H9 (cell line): ENCODE measurements at regions not wholly inside any gene's neighbourhood (a gene's known extent, or its start where the extent isn't known, plus 50 kb on each side); places are given as distances from the start of the nearest gene placed in this dataset.

Experiments used
- DNase-seq: peaks from one replicate; pipeline ENCODE4 v3.0.0-alpha.2; 2017
- H2AFZ ChIP-seq: one replicate; pipeline ENCODE4 v1.6.1; 2013; ENCODE audit warnings: mild to moderate bottlenecking, low read length, control low read depth, moderate library complexity
- H2AK5ac ChIP-seq: 2 replicates; pipeline ENCODE4 v1.6.1; 2013; ENCODE audit warnings: low read length, control low read depth, mixed read lengths; ENCODE audit not compliant: insufficient read length
- H2BK120ac ChIP-seq: one replicate; pipeline ENCODE4 v1.6.1; 2013; ENCODE audit warnings: low read depth, mild to moderate bottlenecking, low read length, control low read depth, inconsistent platforms; ENCODE audit not compliant: poor library complexity, severe bottlenecking
- H2BK12ac ChIP-seq: 2 replicates; pipeline ENCODE4 v1.6.1; 2013; ENCODE audit warnings: low read length, control low read depth, mixed read lengths, low read depth; ENCODE audit not compliant: insufficient read length
- H2BK15ac ChIP-seq: 2 replicates; pipeline ENCODE4 v1.6.1; 2013; ENCODE audit warnings: low read depth, low read length, control low read depth
- H2BK20ac ChIP-seq: one replicate; pipeline ENCODE4 v1.6.1; 2013; ENCODE audit warnings: low read depth, mild to moderate bottlenecking, low read length, control low read depth, inconsistent platforms; ENCODE audit not compliant: poor library complexity, severe bottlenecking
- H2BK5ac ChIP-seq: 2 replicates; pipeline ENCODE4 v1.6.1; 2013; ENCODE audit warnings: low read length, control low read depth, mixed read lengths; ENCODE audit not compliant: insufficient read length
- H3K14ac ChIP-seq: 2 replicates; pipeline ENCODE4 v1.6.1; 2013; ENCODE audit warnings: low read length, control low read depth; ENCODE audit not compliant: insufficient read depth
- H3K18ac ChIP-seq: 2 replicates; pipeline ENCODE4 v1.6.1; 2013; ENCODE audit warnings: low read depth, mild to moderate bottlenecking, mixed read lengths, low read length, control low read depth; ENCODE audit not compliant: insufficient read length
- H3K23ac ChIP-seq: 2 replicates; pipeline ENCODE4 v1.6.1; 2013; ENCODE audit warnings: low read length, control low read depth, mixed read lengths, low read depth; ENCODE audit not compliant: insufficient read length
- H3K23me2 ChIP-seq: 2 replicates; pipeline ENCODE4 v1.6.1; 2013; ENCODE audit warnings: low read depth, mild to moderate bottlenecking, mixed read lengths, low read length, control low read depth; ENCODE audit not compliant: insufficient read length, poor library complexity, severe bottlenecking
- H3K27ac ChIP-seq: 2 replicates; pipeline ENCODE4 v1.5.1; 2013; ENCODE audit warnings: low read length, control low read depth, mixed read lengths, low read depth; ENCODE audit not compliant: insufficient read length
- H3K27me3 ChIP-seq: 2 replicates; pipeline ENCODE4 v1.6.1; 2013; ENCODE audit warnings: low read length, control low read depth, inconsistent platforms; ENCODE audit not compliant: insufficient read depth
- H3K4ac ChIP-seq: 2 replicates; pipeline ENCODE4 v1.6.1; 2013; ENCODE audit warnings: low read depth, mild to moderate bottlenecking, control low read depth, inconsistent platforms, low read length, moderate library complexity
- H3K4me1 ChIP-seq: 2 replicates; pipeline ENCODE4 v1.6.1; 2013; ENCODE audit warnings: low read length, control low read depth, inconsistent platforms; ENCODE audit not compliant: insufficient read depth
- H3K4me2 ChIP-seq: 2 replicates; pipeline ENCODE4 v1.6.1; 2013; ENCODE audit warnings: low read length, control low read depth, mixed read lengths; ENCODE audit not compliant: insufficient read length, insufficient read depth
- H3K56ac ChIP-seq: 2 replicates; pipeline ENCODE4 v1.6.1; 2013; ENCODE audit warnings: low read depth, mild to moderate bottlenecking, mixed read lengths, low read length, control low read depth; ENCODE audit not compliant: insufficient read length
- H3K79me1 ChIP-seq: 2 replicates; pipeline ENCODE4 v1.6.1; 2013; ENCODE audit warnings: low read depth, mild to moderate bottlenecking, moderate library complexity, low read length, control low read depth, inconsistent platforms; ENCODE audit not compliant: insufficient read depth, poor library complexity, severe bottlenecking
- H3K79me2 ChIP-seq: 2 replicates; pipeline ENCODE4 v1.6.1; 2013; ENCODE audit warnings: low read length, control low read depth, inconsistent platforms; ENCODE audit not compliant: insufficient read depth
- H3K9ac ChIP-seq: 2 replicates; pipeline ENCODE4 v1.6.1; 2013; ENCODE audit warnings: low read length, control low read depth, mixed read lengths; ENCODE audit not compliant: insufficient read length; ENCODE audit errors: extremely low read depth
- H3K9me3 ChIP-seq: one replicate; pipeline ENCODE4 v1.6.1; 2013; ENCODE audit warnings: low read depth, low read length, inconsistent platforms; ENCODE audit not compliant: control insufficient read depth
- H3T11ph ChIP-seq: one replicate; pipeline ENCODE4 v1.6.1; 2013; ENCODE audit warnings: mild to moderate bottlenecking, low read length, control low read depth, inconsistent platforms
- H4K20me1 ChIP-seq: one replicate; pipeline ENCODE4 v1.6.1; 2013; ENCODE audit not compliant: control insufficient read depth, insufficient read length, insufficient read depth
- H4K5ac ChIP-seq: 2 replicates; pipeline ENCODE4 v1.6.1; 2013; ENCODE audit warnings: low read depth, mild to moderate bottlenecking, mixed read lengths, low read length, control low read depth; ENCODE audit not compliant: insufficient read length
- H4K8ac ChIP-seq: replicated peaks from 2 replicates; pipeline ENCODE4 v1.6.1; 2013; ENCODE audit warnings: low read length, control low read depth, mixed read lengths, low read depth; ENCODE audit not compliant: insufficient read length
- H4K91ac ChIP-seq: 2 replicates; pipeline ENCODE4 v1.6.1; 2013; ENCODE audit warnings: low read depth, mild to moderate bottlenecking, moderate library complexity, mixed read lengths, low read length, control low read depth; ENCODE audit not compliant: insufficient read length
- H3K27ac Mint-ChIP-seq, 3 experiments: 2 replicates in 2 of 3; 3 replicates in 1 of 3; pipeline ENCODE4 v1.8.0; 2020 to 2021; ENCODE audit warnings: mixed read lengths in 3 of 3, mild to moderate bottlenecking in 1 of 3, moderate library complexity in 1 of 3
- H3K27me3 Mint-ChIP-seq: 2 replicates; pipeline ENCODE4 v1.8.0; 2021; ENCODE audit warnings: low read depth, mild to moderate bottlenecking, moderate library complexity, mixed read lengths
- H3K36me3 Mint-ChIP-seq, 3 experiments: 2 replicates in 2 of 3; 3 replicates in 1 of 3; pipeline ENCODE4 v1.8.0; 2020 to 2021; ENCODE audit warnings: low read depth in 3 of 3, mixed read lengths in 3 of 3; ENCODE audit not compliant: insufficient read depth in 1 of 3
- H3K4me1 Mint-ChIP-seq, 2 experiments: 2 replicates each; pipeline ENCODE4 v1.8.0; 2020; ENCODE audit warnings: mixed read lengths in 2 of 2
- H3K4me3 Mint-ChIP-seq, 2 experiments: 2 replicates in 1 of 2; 3 replicates in 1 of 2; pipeline ENCODE4 v1.8.0; 2020 to 2021; ENCODE audit warnings: mild to moderate bottlenecking in 2 of 2, mixed read lengths in 2 of 2, moderate library complexity in 1 of 2
- H3K9me3 Mint-ChIP-seq, 2 experiments: 2 replicates in 1 of 2; 3 replicates in 1 of 2; pipeline ENCODE4 v1.8.0; 2020; ENCODE audit warnings: mild to moderate bottlenecking in 2 of 2, mixed read lengths in 2 of 2, moderate library complexity in 1 of 2
- CTCF ChIP-seq: fragments of 200-600 bp; sonication (generic); conservative IDR thresholded peaks from 3 replicates; pipeline ENCODE4 v1.8.0; 2021; ENCODE audit warnings: antibody characterized with exemption, mild to moderate bottlenecking
- WGBS: extraction: QIAGEN DNeasy Blood & Tissue Kit; methylation state at CpG from one replicate; pipeline ENCODE4 v1.1.7; 2013; ENCODE audit warnings: missing lambda C conversion rate, low lambda C conversion rate, mixed read lengths; ENCODE audit not compliant: insufficient read length; ENCODE audit errors: extremely low coverage; 5-methylcytosine and 5-hydroxymethylcytosine counted together

DNA sequence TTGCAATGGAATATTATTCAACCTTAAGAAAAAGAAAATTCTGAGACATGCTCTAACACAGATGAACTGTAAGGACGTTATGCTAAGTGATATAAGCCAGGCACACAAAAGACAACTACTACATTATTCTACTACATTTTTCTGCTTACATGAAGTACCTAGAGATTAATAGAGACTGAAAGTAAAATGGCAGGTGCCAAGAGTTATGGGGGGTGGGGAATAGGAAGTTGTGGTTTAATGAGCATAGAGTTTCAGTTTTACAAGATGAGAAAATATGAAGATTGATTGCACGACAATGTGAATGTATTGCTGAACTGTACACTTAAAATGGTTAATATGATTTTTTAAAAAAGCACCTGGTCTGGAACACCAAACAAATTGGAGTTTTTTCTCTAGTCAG lies 1231.6 kb upstream of the DDX18 start:
- Histone ChIP-seq H3K56ac (no peak overlapping the region), H2BK20ac (no peak overlapping the region), H3K14ac (no peak overlapping the region), H4K8ac (no peak overlapping the region), H2AK5ac (no peak overlapping the region), H2AFZ (no peak overlapping the region), H4K91ac (no peak overlapping the region), H2BK120ac (no peak overlapping the region), H3K4ac (no peak overlapping the region), H3K79me1 (no peaks in the 10 kb centered on the region), H3K27me3 (no peaks in the 10 kb centered on the region), H3T11ph (no peak overlapping the region), H2BK5ac (no peak overlapping the region), H4K5ac (no peak overlapping the region), H4K20me1 (no peaks in the 10 kb centered on the region), H3K23ac (no peak overlapping the region), H3K4me1 (no peaks in the 10 kb centered on the region), H3K23me2 (no peaks in the 10 kb centered on the region), H3K79me2 (no peaks in the 10 kb centered on the region), H3K9me3 (no peaks in the 10 kb centered on the region), H3K18ac (no peak overlapping the region), H3K4me2 (no peak overlapping the region), H3K9ac (no peak overlapping the region), H3K27ac (no peak overlapping the region), H2BK15ac (no peak overlapping the region), H2BK12ac (no peak overlapping the region)
- TF ChIP-seq CTCF, result no peak
- H3K4me3 Mint-ChIP-seq, result no peak overlapping the region
- H3K36me3 Mint-ChIP-seq, result no peaks in the 10 kb centered on the region
- no peak overlapping the region for H3K27ac Mint-ChIP-seq
- H3K9me3 Mint-ChIP-seq, result no peaks in the 10 kb centered on the region; a peak in 1 of 5 replicates
- no peaks in the 10 kb centered on the region for H3K4me1 Mint-ChIP-seq
- DNase-seq, result no peak
- WGBS, result no CpG with 5 or more reads among the region's 2 CpGs
- no peaks in the 10 kb centered on the region for H3K27me3 Mint-ChIP-seq
